Body of pancreas (tissue), 4 donors: ENCODE measurements at regions not wholly inside any gene's neighbourhood (a gene's known extent, or its start where the extent isn't known, plus 50 kb on each side); places are given as distances from the start of the nearest gene placed in this dataset.

Source experiments
- ATAC-seq: fragments of 150-250 bp; one replicate; pipeline ENCODE4 v1.9.1; 2016
- DNase-seq, 4 donors: peaks; one replicate each; pipeline ENCODE4 v3.0.0-alpha.2; 2019
- H3K27ac ChIP-seq, 4 donors: fragments of 200-600 bp; sonication (generic); 1 replicate in 3 of 4; 2 replicates in 1 of 4; pipeline versions ENCODE4 v1.5.1 to v1.6.1; 2016 to 2019; ENCODE audit warnings: mild to moderate bottlenecking in 1 of 4, mixed read lengths in 1 of 4, moderate library complexity in 1 of 4
- H3K27me3 ChIP-seq, 2 donors: fragments of 200-600 bp; sonication (generic); one replicate each; pipeline ENCODE4 v1.6.0; 2016; ENCODE audit warnings: mild to moderate bottlenecking in 1 of 2
- H3K36me3 ChIP-seq, 2 donors: fragments of 200-600 bp; sonication (generic); replicated peaks in 1 of 2; 2 replicates each; pipeline ENCODE4 v1.5.1; 2016; ENCODE audit warnings: low read depth in 2 of 2; ENCODE audit not compliant: insufficient read depth in 1 of 2
- H3K4me1 ChIP-seq: fragments of 200-600 bp; sonication (generic); one replicate; pipeline ENCODE4 v1.6.0; 2016
- H3K4me3 ChIP-seq, 2 donors: fragments of 200-600 bp; sonication (generic); 1 replicate in 1 of 2; 2 replicates in 1 of 2; pipeline ENCODE4 v1.5.1; 2016 to 2019
- H3K9me3 ChIP-seq, 3 donors: fragments of 200-600 bp; sonication (generic); 1 replicate in 2 of 3; 2 replicates in 1 of 3; pipeline ENCODE4 v1.5.1; 2016
- POLR2A ChIP-seq, 3 donors: fragments of 450-650 bp; IDR thresholded peaks; one replicate each; pipeline ENCODE4 v1.6.1; 2016; ENCODE audit warnings: antibody characterized with exemption in 3 of 3, mild to moderate bottlenecking in 2 of 3
- WGBS, 2 donors: methylation state at CpG; one replicate each; pipeline ENCODE4 v1.1.5; 2017; 5-methylcytosine and 5-hydroxymethylcytosine counted together
- intact Hi-C: fragments of 100-400 bp; cut with DNase I; formaldehyde crosslinking; loops from one replicate; pipeline ENCODE4 v1.15.1; 2023
- TF ChIP-seq, protein P1 (sequence below), 7 experiments: fragments of 450-650 bp in 4 of 7; fragments of 200-600 bp in 3 of 7; sonication (generic) in 3 of 7; IDR thresholded peaks; one replicate each; pipeline ENCODE4 v1.5.1; 2016 to 2019; ENCODE audit warnings: antibody characterized with exemption in 7 of 7

DNA sequence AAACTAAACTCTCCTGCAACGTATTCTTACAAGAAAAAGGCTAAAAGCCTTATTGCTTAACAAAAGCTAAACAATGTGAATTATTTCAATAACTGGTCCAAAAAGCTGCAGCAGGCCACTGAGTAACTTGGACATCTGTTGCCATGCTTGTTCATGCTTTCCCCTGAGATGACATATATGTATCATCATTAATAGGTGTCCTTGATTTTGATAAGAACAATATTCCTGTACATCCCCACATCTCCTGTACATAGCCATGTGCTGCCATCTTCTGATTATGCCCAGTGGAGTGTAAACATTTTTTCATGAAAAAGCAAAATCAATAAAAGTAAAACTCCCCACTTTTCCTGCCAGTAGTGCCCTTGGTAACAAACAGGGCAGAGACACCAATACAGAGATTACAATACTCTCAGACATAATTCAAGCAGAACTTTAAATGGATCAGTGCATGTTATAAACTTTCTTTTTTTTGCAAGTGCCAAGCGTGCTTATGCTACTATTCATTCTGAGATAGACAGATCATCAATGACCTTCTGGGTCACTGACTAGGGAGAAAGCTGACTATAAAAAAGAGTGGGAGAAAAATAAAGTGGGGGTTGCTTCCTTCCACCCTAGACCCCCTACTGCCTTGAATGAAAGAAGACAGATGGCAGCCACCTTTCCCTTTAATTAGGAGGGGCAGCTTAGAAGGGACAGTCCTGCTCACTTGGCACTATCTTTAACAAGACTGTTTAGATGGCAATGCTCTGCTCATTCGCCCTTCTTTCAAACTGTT lies 205.5 kb upstream of the KLF14 start:
- H3K27me3 ChIP-seq = no peaks in the 10 kb centered on the region
- 34 to 38% methylated on average over 3 of the region's 3 CpGs for WGBS, 2 donors
- peak overlapping the region; percentile 28 to 91 (median 64) for H3K27ac ChIP-seq
- no peak overlapping the region for H3K4me3 ChIP-seq
- DNase-seq = no peak
- H3K9me3 ChIP-seq = no peaks in the 10 kb centered on the region
- TF ChIP-seq, protein P1, sequence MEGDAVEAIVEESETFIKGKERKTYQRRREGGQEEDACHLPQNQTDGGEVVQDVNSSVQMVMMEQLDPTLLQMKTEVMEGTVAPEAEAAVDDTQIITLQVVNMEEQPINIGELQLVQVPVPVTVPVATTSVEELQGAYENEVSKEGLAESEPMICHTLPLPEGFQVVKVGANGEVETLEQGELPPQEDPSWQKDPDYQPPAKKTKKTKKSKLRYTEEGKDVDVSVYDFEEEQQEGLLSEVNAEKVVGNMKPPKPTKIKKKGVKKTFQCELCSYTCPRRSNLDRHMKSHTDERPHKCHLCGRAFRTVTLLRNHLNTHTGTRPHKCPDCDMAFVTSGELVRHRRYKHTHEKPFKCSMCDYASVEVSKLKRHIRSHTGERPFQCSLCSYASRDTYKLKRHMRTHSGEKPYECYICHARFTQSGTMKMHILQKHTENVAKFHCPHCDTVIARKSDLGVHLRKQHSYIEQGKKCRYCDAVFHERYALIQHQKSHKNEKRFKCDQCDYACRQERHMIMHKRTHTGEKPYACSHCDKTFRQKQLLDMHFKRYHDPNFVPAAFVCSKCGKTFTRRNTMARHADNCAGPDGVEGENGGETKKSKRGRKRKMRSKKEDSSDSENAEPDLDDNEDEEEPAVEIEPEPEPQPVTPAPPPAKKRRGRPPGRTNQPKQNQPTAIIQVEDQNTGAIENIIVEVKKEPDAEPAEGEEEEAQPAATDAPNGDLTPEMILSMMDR (IDR thresholded peaks at IDR 0.05) = no peak
- TF ChIP-seq POLR2A (IDR thresholded peaks at IDR 0.05) = no peak
- no peak for ATAC-seq
- intact Hi-C loops = no loop called here
- H3K4me1 ChIP-seq = peaks cover 44% of the 10 kb centered on the region
- H3K36me3 ChIP-seq = no peaks in the 10 kb centered on the region

DNA sequence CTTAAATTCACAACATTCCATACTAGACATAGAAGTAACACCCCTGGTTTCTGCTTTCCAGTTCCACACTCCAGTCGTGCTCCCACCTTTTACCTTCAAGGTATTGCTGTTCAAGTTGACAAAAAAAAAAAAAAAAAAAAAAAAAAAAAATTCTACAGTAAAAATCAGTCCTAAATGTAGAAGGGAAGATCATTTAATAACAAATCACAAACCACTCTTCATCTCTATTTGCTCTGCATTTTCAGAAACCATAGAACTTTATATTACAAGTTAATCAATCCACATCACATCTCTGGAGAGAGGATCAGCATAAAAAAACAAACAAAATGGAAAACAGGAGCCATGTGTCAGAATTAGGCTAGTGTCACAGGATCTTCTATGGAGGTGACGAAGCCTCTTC lies 206.3 kb upstream of the KLF14 start:
- Histone ChIP-seq H3K4me1 (peaks cover 44% of the 10 kb centered on the region), H3K36me3 (no peaks in the 10 kb centered on the region), H3K27me3 (no peaks in the 10 kb centered on the region), H3K27ac (peak overlapping the region in 3 of 4 donors; percentile 86 to 91 (median 87)), H3K9me3 (no peaks in the 10 kb centered on the region), H3K4me3 (peak overlapping the region in 1 of 2 donors; percentile 25)
- 18 to 49% methylated on average over 2 of the region's 2 CpGs for WGBS, 2 donors
- TF ChIP-seq POLR2A (IDR thresholded peaks at IDR 0.05) = no peak
- TF ChIP-seq, protein P1 (IDR thresholded peaks at IDR 0.05) = no peak
- ATAC-seq (no peak), DNase-seq (no peak)
- intact Hi-C loops = no loop called here

DNA sequence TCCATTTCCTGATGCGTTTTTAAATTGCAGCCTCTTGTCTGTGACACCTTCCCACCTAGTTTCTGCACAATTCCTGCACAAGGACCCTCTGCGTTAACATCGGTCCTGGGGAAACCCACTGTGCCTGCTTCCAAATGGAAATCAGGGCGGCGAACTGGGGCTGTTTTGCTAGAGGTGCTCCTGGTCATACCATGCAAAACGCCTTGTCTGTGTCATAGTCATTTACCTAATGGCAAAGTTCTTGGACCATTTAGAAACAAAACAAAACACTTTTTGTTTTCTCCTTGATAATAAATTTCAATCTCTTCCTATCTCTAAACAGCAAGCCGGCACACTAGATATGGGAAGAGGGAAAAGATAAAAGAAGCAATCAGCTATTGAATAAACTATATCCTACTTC lies 206.9 kb upstream of the KLF14 start:
- intact Hi-C loops = no loop called here
- whole genome bisulfite sequencing, 2 donors = 10% methylated on average over 7 of the region's 7 CpGs
- Histone ChIP-seq H3K27me3 (no peaks in the 10 kb centered on the region), H3K9me3 (no peaks in the 10 kb centered on the region), H3K4me1 (peaks cover 40% of the 10 kb centered on the region), H3K27ac (peak overlapping the region; percentile 76 to 91 (median 86)), H3K4me3 (peak overlapping the region; percentile 23 to 25), H3K36me3 (no peaks in the 10 kb centered on the region)
- peak; percentile 3 for ATAC-seq
- peak in 1 of 4 donors; percentile 40 for DNase-seq
- no peak for TF ChIP-seq POLR2A (IDR thresholded peaks at IDR 0.05)
- TF ChIP-seq, protein P1 (IDR thresholded peaks at IDR 0.05) = no peak

DNA sequence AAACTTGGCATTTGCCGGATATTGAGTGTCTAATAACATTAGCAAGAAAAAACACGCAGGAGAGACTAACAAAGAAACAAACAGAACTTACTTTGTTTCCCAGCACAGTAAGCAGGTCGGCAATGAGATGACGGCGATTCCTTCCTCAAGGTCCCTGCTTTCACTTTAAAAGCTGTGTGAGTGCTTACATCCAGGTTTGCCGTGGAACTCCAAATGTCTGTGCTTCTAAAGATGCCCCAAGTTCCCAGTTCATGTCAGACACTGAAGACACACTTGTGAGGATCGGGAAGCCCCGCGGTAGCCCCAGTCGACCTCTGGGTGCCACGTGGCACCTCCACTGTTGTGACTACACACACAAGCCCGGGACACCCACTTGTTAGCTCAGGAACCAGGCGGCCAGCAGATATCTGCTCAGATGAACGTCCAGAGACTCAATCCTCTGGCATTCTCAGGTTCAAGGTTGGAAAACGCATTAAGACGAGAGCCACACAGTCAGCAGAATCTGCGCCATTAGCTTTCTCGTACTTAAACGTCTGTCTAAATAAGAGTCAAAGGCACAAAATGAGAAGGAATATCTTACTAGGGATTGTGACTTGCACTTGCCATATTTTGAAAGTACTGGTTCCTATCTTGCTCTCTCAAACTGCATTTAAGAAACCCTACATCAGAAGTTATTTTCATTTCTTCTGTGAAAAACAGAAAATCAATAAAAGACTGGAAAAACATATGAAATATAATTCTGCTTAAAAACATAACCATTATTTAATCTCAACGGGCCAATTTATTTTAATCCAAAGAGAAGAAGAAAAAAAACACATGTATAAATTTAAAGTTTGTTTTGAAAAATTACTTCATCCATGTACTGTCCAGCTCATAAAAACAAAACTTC lies 207.6 kb upstream of the KLF14 start:
- intact Hi-C loops = no loop called here
- Histone ChIP-seq H3K9me3 (no peaks in the 10 kb centered on the region), H3K4me3 (peak overlapping the region; percentile 23 to 25), H3K27ac (peak overlapping the region; percentile 76 to 91 (median 86)), H3K36me3 (no peaks in the 10 kb centered on the region), H3K4me1 (peaks cover 35% of the 10 kb centered on the region), H3K27me3 (no peaks in the 10 kb centered on the region)
- 7 to 9% methylated on average over 14 to 20 of the region's 20 CpGs for WGBS, 2 donors
- ATAC-seq (peak; percentile 77), DNase-seq (peak; percentile 66 to 82 (median 75))
- TF ChIP-seq, protein P1 (IDR thresholded peaks at IDR 0.05) = no peak
- peak in 2 of 3 donors; percentile 57 to 69 for TF ChIP-seq POLR2A (IDR thresholded peaks at IDR 0.05)
